GM12878 (cell line): ENCODE measurements at regions not wholly inside any gene's neighbourhood (a gene's known extent, or its start where the extent isn't known, plus 50 kb on each side); places are given as distances from the start of the nearest gene placed in this dataset.

Source experiments
- ATAC-seq: fragments of 200-7000 bp; cut with Tn5 transposase; 3 replicates; pipeline ENCODE4 v1.9.1; 2020; ENCODE audit warnings: mild to moderate bottlenecking, moderate library complexity
- BruUV-seq: library from RNA; stranded (reverse); fragments of 400-500 nt; replicated peaks from 2 replicates; lab custom pipeline; 2021; lab: Mats Ljungman, UMichigan
- CTCF ChIA-PET: fragments of 300-600 bp; sonication (Branson Sonifier 250); formaldehyde crosslinking; extraction: SDS; loops from one replicate; lab custom pipeline; 2021; ENCODE audit warnings: inconsistent platforms; lab: Yijun Ruan, JAX
- POLR2A ChIA-PET: fragments of 350-600 bp; formaldehyde crosslinking; extraction: SDS; loops from one replicate; lab custom pipeline; 2021; ENCODE audit warnings: inconsistent platforms; lab: Charles Lee
- RAD21 ChIA-PET: fragments of 300-600 bp; sonication (Branson Sonifier 250); formaldehyde crosslinking; loops from one replicate; lab custom pipeline; 2023; ENCODE audit warnings: antibody characterized with exemption; ENCODE audit not compliant: unreplicated experiment; lab: Charles Lee
- SMC1A ChIA-PET: fragments of 300-600 bp; sonication (Branson Sonifier 250); formaldehyde crosslinking; loops from one replicate; lab custom pipeline; 2023; ENCODE audit not compliant: unreplicated experiment, uncharacterized antibody; lab: Charles Lee
- DNase-seq: peaks from one replicate; pipeline ENCODE4 v3.0.0-alpha.2; 2011; ENCODE audit warnings: low read depth, low spot score
- FAIRE-seq: peaks from 3 replicates; lab custom pipeline; 2011; peaks lifted over from hg19 to GRCh38; lab: Jason Lieb, UNC
- H2AFZ ChIP-seq: 2 replicates; pipeline ENCODE4 v1.6.0; 2011; ENCODE audit warnings: low read depth, low read length, control low read depth; ENCODE audit not compliant: control insufficient read depth
- H3K27ac ChIP-seq: 2 replicates; pipeline ENCODE4 v1.5.1; 2011; ENCODE audit warnings: control low read depth; ENCODE audit not compliant: control insufficient read depth, insufficient read depth
- H3K27me3 ChIP-seq, 2 experiments: replicated peaks in 1 of 2; 2 replicates each; pipeline versions ENCODE4 v1.6.0 to v1.6.1; 2011; ENCODE audit warnings: low read length in 1 of 2; ENCODE audit not compliant: control insufficient read depth in 2 of 2, insufficient read depth in 2 of 2
- H3K36me3 ChIP-seq, 2 experiments: 2 replicates each; pipeline ENCODE4 v1.5.1; 2011; ENCODE audit warnings: low read length in 1 of 2; ENCODE audit not compliant: control insufficient read depth in 2 of 2, insufficient read depth in 2 of 2
- H3K4me1 ChIP-seq: 2 replicates; pipeline ENCODE4 v1.6.1; 2011; ENCODE audit warnings: mild to moderate bottlenecking, low read length, moderate library complexity, mixed read lengths; ENCODE audit not compliant: control insufficient read depth, insufficient read depth
- H3K4me2 ChIP-seq: 2 replicates; pipeline ENCODE4 v1.6.0; 2011; ENCODE audit warnings: control low read depth; ENCODE audit not compliant: control insufficient read depth, insufficient read depth
- H3K4me3 ChIP-seq: fragments of 200-600 bp; sonication (generic); 2 replicates; pipeline ENCODE4 v1.5.1; 2016
- H3K79me2 ChIP-seq: 2 replicates; pipeline ENCODE4 v1.6.0; 2011; ENCODE audit warnings: low read length; ENCODE audit not compliant: control insufficient read depth, insufficient read depth
- H3K9ac ChIP-seq: 2 replicates; pipeline ENCODE4 v1.8.0; 2011; ENCODE audit warnings: low read length, control low read depth, mixed read lengths; ENCODE audit not compliant: control insufficient read depth, insufficient read depth
- H3K9me3 ChIP-seq: replicated peaks from 3 replicates; pipeline ENCODE4 v1.5.1; 2011; ENCODE audit warnings: mild to moderate bottlenecking, low read length; ENCODE audit not compliant: control insufficient read depth, insufficient read depth
- H4K20me1 ChIP-seq: 2 replicates; pipeline ENCODE4 v1.6.0; 2011; ENCODE audit not compliant: control insufficient read depth, insufficient read depth
- BHLHE40 ChIP-seq, 2 experiments: fragments of 450-650 bp in 1 of 2; IDR thresholded peaks; 2 replicates each; pipeline ENCODE4 v1.6.1; 2011 to 2017; ENCODE audit warnings: low read depth in 2 of 2, borderline replicate concordance in 1 of 2, improper control_type of control experiment in 1 of 2, low read length in 1 of 2, mild to moderate bottlenecking in 1 of 2
- DPF2 ChIP-seq: fragments of 450-650 bp; IDR thresholded peaks from 2 replicates; pipeline ENCODE4 v1.6.1; 2017; ENCODE audit warnings: mild to moderate bottlenecking
- ELK1 ChIP-seq: IDR thresholded peaks from 2 replicates; pipeline ENCODE4 v1.6.1; 2012; ENCODE audit warnings: low read depth, low read length, improper control_type of control experiment
- GATAD2B ChIP-seq: fragments of 450-650 bp; conservative IDR thresholded peaks from 2 replicates; pipeline ENCODE4 v1.6.1; 2017; ENCODE audit warnings: low read depth, mild to moderate bottlenecking, moderate library complexity
- HDAC6 ChIP-seq: fragments of 200-600 bp; sonication (generic); IDR thresholded peaks from one replicate; pipeline ENCODE4 v1.8.0; 2017; ENCODE audit warnings: antibody characterized with exemption; ENCODE audit not compliant: unreplicated experiment
- IKZF1 ChIP-seq: fragments of 450-650 bp; conservative IDR thresholded peaks from 2 replicates; pipeline ENCODE4 v1.6.1; 2017; ENCODE audit warnings: antibody characterized with exemption, mild to moderate bottlenecking
- LARP7 ChIP-seq: fragments of 450-650 bp; IDR thresholded peaks from 2 replicates; pipeline ENCODE4 v1.6.1; 2017; ENCODE audit warnings: mild to moderate bottlenecking
- STAT1 ChIP-seq: fragments of 450-650 bp; conservative IDR thresholded peaks from 2 replicates; pipeline ENCODE4 v1.6.1; 2014; ENCODE audit warnings: antibody characterized with exemption, mild to moderate bottlenecking
- STAT3 ChIP-seq: IDR thresholded peaks from 2 replicates; pipeline ENCODE4 v1.6.1; 2011; ENCODE audit warnings: low read depth, low read length, improper control_type of control experiment
- SUZ12 ChIP-seq: fragments of 200-600 bp; sonication (generic); IDR thresholded peaks from one replicate; pipeline ENCODE4 v1.6.1; 2018; ENCODE audit warnings: antibody characterized with exemption, mild to moderate bottlenecking; ENCODE audit not compliant: unreplicated experiment
- YY1 ChIP-seq: IDR thresholded peaks from 2 replicates; pipeline ENCODE4 v1.6.1; 2011; ENCODE audit warnings: low read depth, mild to moderate bottlenecking, low read length
- ZNF24 ChIP-seq: fragments of 450-650 bp; IDR thresholded peaks from 2 replicates; pipeline ENCODE4 v1.6.1; 2017; ENCODE audit warnings: antibody characterized with exemption, mild to moderate bottlenecking
- WGBS: methylation state at CpG from one replicate; pipeline ENCODE4 v1.1.6; 2016; ENCODE audit warnings: low lambda C conversion rate; ENCODE audit not compliant: insufficient replicate concordance, insufficient coverage; ENCODE audit errors: missing lambda C conversion rate; 5-methylcytosine and 5-hydroxymethylcytosine counted together
- in situ Hi-C: fragments of 300-500 bp; cut with MboI; formaldehyde crosslinking; loops from 9 replicates; pipeline ENCODE4 v1.14.3; 2018; ENCODE audit warnings: mixed read lengths
- intact Hi-C: fragments of 100-400 bp; cut with micrococcal nuclease; formaldehyde crosslinking; loops from one replicate; pipeline ENCODE4 v1.14.2; 2022; ENCODE audit not compliant: unreplicated experiment
- TF ChIP-seq, protein P1 (sequence below): IDR thresholded peaks from 2 replicates; pipeline ENCODE4 v1.6.1; 2012; ENCODE audit warnings: low read length, inconsistent platforms
- TF ChIP-seq, protein P2 (sequence below): fragments of 450-650 bp; IDR thresholded peaks from 2 replicates; pipeline ENCODE4 v1.6.1; 2017; ENCODE audit warnings: antibody characterized with exemption, mild to moderate bottlenecking, moderate library complexity

- H3K4me3 ChIP-seq = peak overlapping the region; percentile 51; the same call in 1 of the 2 replicates
- intact Hi-C loops = no loop called here
- peaks cover 20% of the 10 kb centered on the region for H3K4me1 ChIP-seq
- ChIA-PET SMC1A (interaction anchor here (1.0 kb wide), 1 partner anchor 21 kb away, joined by 3 read pairs; no protein-coding TSS in a partner anchor), CTCF (interaction anchor here (0.6 to 2.0 kb wide), 5 partner anchors 17 to 53 kb away, joined by 3 to 8 read pairs (median 4); no protein-coding TSS in a partner anchor), RAD21 (interaction anchor here (0.8 to 1.2 kb wide), 4 partner anchors 21 to 146 kb away, joined by 3 to 7 read pairs (median 3); no protein-coding TSS in a partner anchor), POLR2A (no interaction called here)
- in situ Hi-C loops = no loop called here
- BruUV-seq = no TSS peak
- no peaks in the 10 kb centered on the region for H3K79me2 ChIP-seq
- DNase-seq = no peak
- H3K27ac ChIP-seq = no peak overlapping the region
- peak; percentile 57 for ATAC-seq
- peak overlapping the region; percentile 37 for H2AFZ ChIP-seq
- FAIRE-seq = no peak
- H3K4me2 ChIP-seq = peak overlapping the region; percentile 87
- H3K36me3 ChIP-seq = no peaks in the 10 kb centered on the region
- peaks cover 3 to 4% of the 10 kb centered on the region in 2 experiments; a peak in 3 of 4 replicates for H3K27me3 ChIP-seq
- H3K9me3 ChIP-seq = no peaks in the 10 kb centered on the region
- H3K9ac ChIP-seq = no peak overlapping the region
- 7% methylated on average over 53 of the region's 85 CpGs for WGBS
- no peaks in the 10 kb centered on the region for H4K20me1 ChIP-seq
- TF ChIP-seq ZNF24 = no peak
- TF ChIP-seq SUZ12 = no peak
- no peak for TF ChIP-seq STAT3
- TF ChIP-seq STAT1 = no peak
- TF ChIP-seq IKZF1 = 0 out of 2 replicates have a peak, but pooled peaks have one; percentile 43
- TF ChIP-seq, protein P1, sequence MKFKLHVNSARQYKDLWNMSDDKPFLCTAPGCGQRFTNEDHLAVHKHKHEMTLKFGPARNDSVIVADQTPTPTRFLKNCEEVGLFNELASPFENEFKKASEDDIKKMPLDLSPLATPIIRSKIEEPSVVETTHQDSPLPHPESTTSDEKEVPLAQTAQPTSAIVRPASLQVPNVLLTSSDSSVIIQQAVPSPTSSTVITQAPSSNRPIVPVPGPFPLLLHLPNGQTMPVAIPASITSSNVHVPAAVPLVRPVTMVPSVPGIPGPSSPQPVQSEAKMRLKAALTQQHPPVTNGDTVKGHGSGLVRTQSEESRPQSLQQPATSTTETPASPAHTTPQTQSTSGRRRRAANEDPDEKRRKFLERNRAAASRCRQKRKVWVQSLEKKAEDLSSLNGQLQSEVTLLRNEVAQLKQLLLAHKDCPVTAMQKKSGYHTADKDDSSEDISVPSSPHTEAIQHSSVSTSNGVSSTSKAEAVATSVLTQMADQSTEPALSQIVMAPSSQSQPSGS = no peak
- TF ChIP-seq, protein P2, sequence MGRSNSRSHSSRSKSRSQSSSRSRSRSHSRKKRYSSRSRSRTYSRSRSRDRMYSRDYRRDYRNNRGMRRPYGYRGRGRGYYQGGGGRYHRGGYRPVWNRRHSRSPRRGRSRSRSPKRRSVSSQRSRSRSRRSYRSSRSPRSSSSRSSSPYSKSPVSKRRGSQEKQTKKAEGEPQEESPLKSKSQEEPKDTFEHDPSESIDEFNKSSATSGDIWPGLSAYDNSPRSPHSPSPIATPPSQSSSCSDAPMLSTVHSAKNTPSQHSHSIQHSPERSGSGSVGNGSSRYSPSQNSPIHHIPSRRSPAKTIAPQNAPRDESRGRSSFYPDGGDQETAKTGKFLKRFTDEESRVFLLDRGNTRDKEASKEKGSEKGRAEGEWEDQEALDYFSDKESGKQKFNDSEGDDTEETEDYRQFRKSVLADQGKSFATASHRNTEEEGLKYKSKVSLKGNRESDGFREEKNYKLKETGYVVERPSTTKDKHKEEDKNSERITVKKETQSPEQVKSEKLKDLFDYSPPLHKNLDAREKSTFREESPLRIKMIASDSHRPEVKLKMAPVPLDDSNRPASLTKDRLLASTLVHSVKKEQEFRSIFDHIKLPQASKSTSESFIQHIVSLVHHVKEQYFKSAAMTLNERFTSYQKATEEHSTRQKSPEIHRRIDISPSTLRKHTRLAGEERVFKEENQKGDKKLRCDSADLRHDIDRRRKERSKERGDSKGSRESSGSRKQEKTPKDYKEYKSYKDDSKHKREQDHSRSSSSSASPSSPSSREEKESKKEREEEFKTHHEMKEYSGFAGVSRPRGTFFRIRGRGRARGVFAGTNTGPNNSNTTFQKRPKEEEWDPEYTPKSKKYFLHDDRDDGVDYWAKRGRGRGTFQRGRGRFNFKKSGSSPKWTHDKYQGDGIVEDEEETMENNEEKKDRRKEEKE = no peak
- peak; percentile 67 for TF ChIP-seq HDAC6
- TF ChIP-seq DPF2 = 0 out of 2 replicates have a peak, but pooled peaks have one; percentile 28
- peak; percentile 66 for TF ChIP-seq GATAD2B
- no peak for TF ChIP-seq BHLHE40 (IDR thresholded peaks at IDR 0.05; ENCODE audit: borderline replicate concordance in 1 of 2, low read depth in 2 of 2, low read length in 1 of 2)
- TF ChIP-seq LARP7 = 0 out of 2 replicates have a peak, but pooled peaks have one; percentile 26
- no peak for TF ChIP-seq ELK1
- 0 out of 2 replicates have a peak, but pooled peaks have one; percentile 9 for TF ChIP-seq YY1
Measured at GRCh38 chr22:25420925-25421904, 143.3 kb upstream of the GRK3 start.
